Sigmoid colon (tissue), 6 donors: ENCODE measurements at regions not wholly inside any gene's neighbourhood (a gene's known extent, or its start where the extent isn't known, plus 50 kb on each side); places are given as distances from the start of the nearest gene placed in this dataset.
"Not testable (repeated sequence)": the region's sequence is repeated elsewhere in the genome, so short reads cannot be mapped to it uniquely, and the experiment has no call there.

ENCODE experiments used
- DNase-seq: peaks from one replicate; pipeline ENCODE4 v3.0.0-alpha.2; 2019
- H3K27ac ChIP-seq, 4 donors: fragments of 200-600 bp; sonication (generic); one replicate each; pipeline ENCODE4 v1.5.1; 2016 to 2019; ENCODE audit warnings: mild to moderate bottlenecking in 1 of 4
- H3K27me3 ChIP-seq, 3 donors: fragments of 200-600 bp; sonication (generic); one replicate each; pipeline ENCODE4 v1.5.1; 2019; ENCODE audit warnings: mild to moderate bottlenecking in 1 of 3
- H3K36me3 ChIP-seq, 4 donors: fragments of 200-600 bp; sonication (generic); one replicate each; pipeline ENCODE4 v1.5.1; 2016 to 2019
- H3K4me1 ChIP-seq, 4 donors: fragments of 200-600 bp; sonication (generic); one replicate each; pipeline ENCODE4 v1.5.1; 2017 to 2019
- H3K4me3 ChIP-seq, 4 donors: fragments of 200-600 bp; sonication (generic); one replicate each; pipeline ENCODE4 v1.5.1; 2017 to 2019; ENCODE audit warnings: mild to moderate bottlenecking in 2 of 4, moderate library complexity in 1 of 4
- H3K9me3 ChIP-seq, 4 donors: fragments of 200-600 bp in 3 of 4; sonication (generic) in 3 of 4; one replicate each; pipeline versions ENCODE4 v1.5.1 to v1.6.1; 2013 to 2019
- CTCF ChIP-seq, 4 experiments: fragments of 450-650 bp in 3 of 4; fragments of 200-600 bp in 1 of 4; IDR thresholded peaks; one replicate each; pipeline ENCODE4 v1.5.1; 2016 to 2019; ENCODE audit warnings: antibody characterized with exemption in 4 of 4, mild to moderate bottlenecking in 3 of 4, moderate library complexity in 2 of 4
- EP300 ChIP-seq, 4 donors: sonication (generic); formaldehyde crosslinking; IDR thresholded peaks; one replicate each; pipeline ENCODE4 v1.6.1; 2017; ENCODE audit warnings: antibody characterized with exemption in 4 of 4
- POLR2A ChIP-seq, 2 donors: fragments of 450-650 bp; IDR thresholded peaks; one replicate each; pipeline ENCODE4 v1.6.1; 2016; ENCODE audit warnings: antibody characterized with exemption in 2 of 2, mild to moderate bottlenecking in 2 of 2, moderate library complexity in 2 of 2
- POLR2AphosphoS5 ChIP-seq, 4 donors: sonication (generic); formaldehyde crosslinking; IDR thresholded peaks; one replicate each; pipeline ENCODE4 v1.6.1; 2017; ENCODE audit warnings: antibody characterized with exemption in 4 of 4
- WGBS, 2 donors: extraction: QIAGEN DNeasy Blood & Tissue Kit; methylation state at CpG; one replicate each; pipeline ENCODE4 v1.1.7; 2013; 5-methylcytosine and 5-hydroxymethylcytosine counted together
- intact Hi-C: fragments of 100-400 bp; cut with DNase I; formaldehyde crosslinking; loops from one replicate; pipeline ENCODE4 v1.15.1; 2023
- donor health status: healthy with polysubstance abuse.
- donor health status: healthy.

DNA sequence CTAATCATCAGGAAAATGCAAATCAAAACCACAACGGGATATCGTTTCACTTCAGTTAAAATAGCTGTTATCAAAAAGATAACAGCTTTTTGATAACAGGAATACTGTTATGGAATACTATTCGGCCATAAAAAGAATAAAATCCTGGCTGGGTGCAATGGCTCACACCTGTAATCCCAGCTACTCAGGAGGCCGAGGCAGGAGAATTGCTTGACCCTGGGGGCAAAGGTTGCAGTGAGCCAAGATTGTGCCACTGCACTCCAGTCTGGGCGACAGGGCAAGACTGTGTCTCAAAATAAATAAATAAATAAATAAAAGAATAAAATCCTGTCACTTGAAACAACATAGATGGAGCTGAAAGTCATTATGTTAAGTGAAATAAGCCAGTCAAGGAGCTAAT lies 178.1 kb upstream of the TSC22D2 start:
- intact Hi-C loops, result no loop called here
- WGBS, 2 donors, result 28 to 70% methylated on average over 5 of the region's 5 CpGs

GRCh38 chr3:150228626-150229025 lies 179.5 kb upstream of the TSC22D2 start:
- WGBS, 2 donors, result 88 to 93% methylated on average over 6 of the region's 6 CpGs
- H3K4me3 ChIP-seq, H3K27ac ChIP-seq, H3K27me3 ChIP-seq, H3K9me3 ChIP-seq, H3K36me3 ChIP-seq, DNase-seq: not testable (repeated sequence)
- peaks cover 0 to 14% (median 8%) of the 10 kb centered on the region in 4 donors for H3K4me1 ChIP-seq
- intact Hi-C loops, result loop anchor here (5.0 kb wide), 2 partner anchors 184 to 269 kb away; no protein-coding TSS in a partner anchor

More for the DNA sequence above, 178.1 kb upstream of the TSC22D2 start:
- Histone ChIP-seq H3K4me1 (peaks cover 0 to 18% (median 13%) of the 10 kb centered on the region in 4 donors), H3K9me3 (no peaks in the 10 kb centered on the region), H3K27me3 (no peaks in the 10 kb centered on the region), H3K36me3 (no peaks in the 10 kb centered on the region), H3K27ac (no peak overlapping the region), H3K4me3 (no peak overlapping the region)
- no peak for DNase-seq
- TF ChIP-seq POLR2AphosphoS5 (IDR thresholded peaks at IDR 0.05) (no peak), EP300 (IDR thresholded peaks at IDR 0.05) (no peak), CTCF (IDR thresholded peaks at IDR 0.05) (no peak), POLR2A (IDR thresholded peaks at IDR 0.05) (no peak)

- Histone ChIP-seq H3K27ac (no peak overlapping the region), H3K36me3 (no peaks in the 10 kb centered on the region), H3K27me3 (no peaks in the 10 kb centered on the region), H3K4me1 (peaks cover 0 to 6% (median under 1%) of the 10 kb centered on the region in 4 donors), H3K9me3 (no peaks in the 10 kb centered on the region), H3K4me3 (no peak overlapping the region)
- no peak for TF ChIP-seq POLR2A (IDR thresholded peaks at IDR 0.05)
- peak; percentile 45 to 63 (median 46) for TF ChIP-seq CTCF (IDR thresholded peaks at IDR 0.05)
- no peak for TF ChIP-seq EP300 (IDR thresholded peaks at IDR 0.05)
- TF ChIP-seq POLR2AphosphoS5 (IDR thresholded peaks at IDR 0.05), result no peak
- DNase-seq, result no peak
- intact Hi-C loops, result loop anchor here (5.0 kb wide), 2 partner anchors 184 to 269 kb away; no protein-coding TSS in a partner anchor
- WGBS, 2 donors, result 18 to 38% methylated on average over 5 of the region's 5 CpGs
Measured at GRCh38 chr3:150227839-150228238, 180.3 kb upstream of the TSC22D2 start.

DNA sequence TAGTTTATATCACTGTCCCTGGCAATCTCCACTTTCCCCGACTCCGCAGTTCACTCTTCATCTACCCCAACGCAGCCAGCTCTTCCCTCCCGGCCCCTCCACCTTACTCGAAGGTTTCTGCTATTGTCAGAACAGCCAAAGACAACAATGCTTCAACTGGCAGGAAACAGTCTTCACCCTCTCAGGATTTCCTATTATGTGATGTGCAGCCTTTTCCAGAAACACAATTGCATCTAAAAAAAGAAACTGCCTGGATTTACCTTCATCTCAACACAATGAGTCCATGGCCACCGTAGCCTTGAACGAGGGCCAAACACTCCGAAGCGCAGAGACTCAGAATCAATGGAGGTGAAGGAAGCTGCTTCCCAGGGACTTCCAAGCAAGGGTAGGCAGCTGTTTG lies 182.1 kb upstream of the TSC22D2 start:
- TF ChIP-seq POLR2A (IDR thresholded peaks at IDR 0.05), result no peak
- TF ChIP-seq EP300 (IDR thresholded peaks at IDR 0.05), result no peak
- TF ChIP-seq POLR2AphosphoS5 (IDR thresholded peaks at IDR 0.05), result no peak
- no peak for TF ChIP-seq CTCF (IDR thresholded peaks at IDR 0.05)
- H3K9me3 ChIP-seq, result no peaks in the 10 kb centered on the region
- WGBS, 2 donors, result 72 to 85% methylated on average over 9 of the region's 9 CpGs
- no peak overlapping the region for H3K27ac ChIP-seq
- no peaks in the 10 kb centered on the region for H3K36me3 ChIP-seq
- intact Hi-C loops, result loop anchor here (5.0 kb wide), 2 partner anchors 186 to 271 kb away; no protein-coding TSS in a partner anchor
- H3K4me3 ChIP-seq, result no peak overlapping the region
- no peak for DNase-seq
- H3K4me1 ChIP-seq, result peaks cover 0 to 6% (median 3%) of the 10 kb centered on the region in 4 donors
- H3K27me3 ChIP-seq, result no peaks in the 10 kb centered on the region

GRCh38 chr3:150223558-150223957 lies 184.5 kb upstream of the TSC22D2 start:
- WGBS, 2 donors, result 78 to 87% methylated on average over 4 of the region's 4 CpGs
- Histone ChIP-seq H3K27me3 (no peaks in the 10 kb centered on the region), H3K4me1 (peaks cover 0 to 11% (median 6%) of the 10 kb centered on the region in 4 donors), H3K4me3 (no peak overlapping the region), H3K27ac (no peak overlapping the region), H3K9me3 (no peaks in the 10 kb centered on the region), H3K36me3 (no peaks in the 10 kb centered on the region)
- TF ChIP-seq EP300 (IDR thresholded peaks at IDR 0.05) (no peak), CTCF (IDR thresholded peaks at IDR 0.05) (no peak), POLR2A (IDR thresholded peaks at IDR 0.05) (no peak), POLR2AphosphoS5 (IDR thresholded peaks at IDR 0.05) (no peak)
- intact Hi-C loops, result no loop called here
- DNase-seq, result no peak
